ENCODE measurements at regions not wholly inside any gene's neighbourhood (a gene's known extent, or its start where the extent isn't known, plus 50 kb on each side); places are given as distances from the start of the nearest gene placed in this dataset.
"Not testable (repeated sequence)": the region's sequence is repeated elsewhere in the genome, so short reads cannot be mapped to it uniquely, and the experiment has no call there.

DNA sequence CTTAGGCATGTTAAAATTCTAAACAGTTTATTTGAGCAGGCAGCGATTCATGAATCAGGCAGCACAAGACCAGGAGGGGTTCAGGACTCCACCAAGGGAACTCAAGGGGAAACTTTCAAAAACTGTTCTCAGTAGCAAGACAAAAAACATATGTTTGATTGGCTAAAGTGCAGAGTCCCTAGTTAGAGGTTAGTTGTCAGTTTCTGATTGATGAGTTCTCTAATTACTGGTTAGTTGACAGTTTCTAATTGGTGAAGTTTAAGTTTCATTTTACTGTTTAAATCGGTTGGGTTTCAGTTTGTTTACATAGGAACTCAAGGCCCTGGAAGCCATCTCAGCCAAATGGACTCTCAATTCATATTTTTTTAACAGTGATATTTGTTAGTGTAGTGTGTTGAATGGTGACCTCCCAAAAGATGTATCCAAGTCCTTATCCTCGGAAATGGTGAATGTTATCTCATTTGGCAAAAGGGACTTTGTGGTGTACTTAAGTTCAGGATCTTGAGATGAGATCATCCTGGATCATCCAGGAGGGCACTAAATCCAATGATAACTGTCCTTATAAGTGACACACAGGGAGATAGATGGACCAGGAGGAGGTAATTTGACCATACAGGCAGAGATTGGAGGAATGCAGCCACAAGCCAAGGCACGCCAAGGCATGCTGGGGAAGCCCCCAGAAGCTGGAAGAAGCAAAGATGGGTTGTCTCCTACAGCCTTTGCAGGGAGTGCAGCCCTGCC, 219.2 kb upstream of the RAI14 start:
- Histone ChIP-seq H3K36me3 (ENCODE audit: insufficient read depth, low read length) (no peaks in the 10 kb centered on the region), H3K79me2 (ENCODE audit: insufficient read depth, low read length) (no peaks in the 10 kb centered on the region), H4K20me1 (ENCODE audit: insufficient read depth, low read length) (no peaks in the 10 kb centered on the region), H3K4me3 (ENCODE audit: insufficient read depth, low read length) (no peak overlapping the region), H3K27ac (ENCODE audit: low read depth, low read length) (no peak overlapping the region), H2AFZ (ENCODE audit: low read length) (no peak overlapping the region), H3K4me1 (ENCODE audit: insufficient read depth, low read length) (peaks cover 2% of the 10 kb centered on the region), H3K27me3 (ENCODE audit: insufficient read depth, low read length) (no peaks in the 10 kb centered on the region), H3K9me3 (ENCODE audit: low read depth, low read length) (no peaks in the 10 kb centered on the region), H3K4me2 (ENCODE audit: insufficient read depth, low read length) (no peak overlapping the region)
- TF ChIP-seq, protein P1, sequence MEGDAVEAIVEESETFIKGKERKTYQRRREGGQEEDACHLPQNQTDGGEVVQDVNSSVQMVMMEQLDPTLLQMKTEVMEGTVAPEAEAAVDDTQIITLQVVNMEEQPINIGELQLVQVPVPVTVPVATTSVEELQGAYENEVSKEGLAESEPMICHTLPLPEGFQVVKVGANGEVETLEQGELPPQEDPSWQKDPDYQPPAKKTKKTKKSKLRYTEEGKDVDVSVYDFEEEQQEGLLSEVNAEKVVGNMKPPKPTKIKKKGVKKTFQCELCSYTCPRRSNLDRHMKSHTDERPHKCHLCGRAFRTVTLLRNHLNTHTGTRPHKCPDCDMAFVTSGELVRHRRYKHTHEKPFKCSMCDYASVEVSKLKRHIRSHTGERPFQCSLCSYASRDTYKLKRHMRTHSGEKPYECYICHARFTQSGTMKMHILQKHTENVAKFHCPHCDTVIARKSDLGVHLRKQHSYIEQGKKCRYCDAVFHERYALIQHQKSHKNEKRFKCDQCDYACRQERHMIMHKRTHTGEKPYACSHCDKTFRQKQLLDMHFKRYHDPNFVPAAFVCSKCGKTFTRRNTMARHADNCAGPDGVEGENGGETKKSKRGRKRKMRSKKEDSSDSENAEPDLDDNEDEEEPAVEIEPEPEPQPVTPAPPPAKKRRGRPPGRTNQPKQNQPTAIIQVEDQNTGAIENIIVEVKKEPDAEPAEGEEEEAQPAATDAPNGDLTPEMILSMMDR (IDR thresholded peaks at IDR 0.05; ENCODE audit: extremely low read depth, low read depth, low read length), result no peak
- DNase-seq (ENCODE audit: insufficient read length, low spot score, missing footprints), result no peak

DNA sequence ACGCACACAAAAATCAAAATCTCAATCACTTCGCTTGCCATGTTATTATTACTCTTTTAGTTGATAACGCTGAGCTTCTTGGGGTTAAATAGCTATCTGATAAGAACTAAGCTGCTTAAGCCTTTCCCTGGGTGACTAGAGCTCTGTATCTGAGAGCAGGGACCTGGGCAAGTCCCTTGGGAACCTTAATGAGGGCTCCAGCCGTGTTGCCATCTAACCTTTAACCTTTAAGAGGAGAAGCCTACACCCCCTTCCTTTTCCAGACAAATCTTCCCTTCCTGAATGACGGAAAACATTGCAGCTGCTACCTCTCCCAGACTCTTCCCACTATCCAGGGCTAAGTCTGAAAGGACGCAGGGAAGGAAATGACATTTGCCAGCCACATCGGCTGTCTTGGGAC, 216.5 kb upstream of the RAI14 start:
- Histone ChIP-seq H3K9me3 (ENCODE audit: low read depth, low read length) (no peaks in the 10 kb centered on the region), H3K4me1 (ENCODE audit: insufficient read depth, low read length) (peaks cover 2% of the 10 kb centered on the region), H3K27me3 (ENCODE audit: insufficient read depth, low read length) (no peaks in the 10 kb centered on the region), H3K27ac (ENCODE audit: low read depth, low read length) (no peak overlapping the region), H3K4me3 (ENCODE audit: insufficient read depth, low read length) (no peak overlapping the region), H3K36me3 (ENCODE audit: insufficient read depth, low read length) (no peaks in the 10 kb centered on the region), H4K20me1 (ENCODE audit: insufficient read depth, low read length) (no peaks in the 10 kb centered on the region), H2AFZ (ENCODE audit: low read length) (peak overlapping the region; percentile 46), H3K79me2 (ENCODE audit: insufficient read depth, low read length) (no peaks in the 10 kb centered on the region), H3K4me2 (ENCODE audit: insufficient read depth, low read length) (no peak overlapping the region)
- TF ChIP-seq, protein P1 (IDR thresholded peaks at IDR 0.05; ENCODE audit: extremely low read depth, low read depth, low read length), result no peak
- DNase-seq (ENCODE audit: insufficient read length, low spot score, missing footprints), result no peak

DNA sequence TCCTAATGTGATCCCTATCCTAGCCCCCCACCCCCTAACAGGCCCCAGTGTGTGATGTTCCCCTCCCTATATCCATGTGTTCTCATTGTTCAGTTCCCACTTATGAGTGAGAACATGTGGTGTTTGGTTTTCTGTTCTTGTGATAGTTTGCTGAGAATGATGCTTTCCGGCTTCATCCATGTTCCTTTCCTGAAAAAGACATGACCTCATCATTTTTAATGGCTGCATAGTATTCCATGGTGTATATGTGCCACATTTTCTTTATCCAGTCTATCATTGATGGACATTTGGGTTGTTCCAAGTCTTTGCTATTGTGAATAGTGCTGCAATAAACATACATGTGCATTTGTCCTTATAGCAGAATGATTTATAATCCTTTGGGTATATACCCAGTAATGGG, 214.4 kb upstream of the RAI14 start:
- not testable (repeated sequence) for H3K4me1 ChIP-seq (ENCODE audit: insufficient read depth, low read length); H3K27me3 ChIP-seq (ENCODE audit: insufficient read depth, low read length); H3K79me2 ChIP-seq (ENCODE audit: insufficient read depth, low read length); H2AFZ ChIP-seq (ENCODE audit: low read length); H3K4me3 ChIP-seq (ENCODE audit: insufficient read depth, low read length); H4K20me1 ChIP-seq (ENCODE audit: insufficient read depth, low read length); DNase-seq (ENCODE audit: insufficient read length, low spot score, missing footprints); H3K27ac ChIP-seq (ENCODE audit: low read depth, low read length); H3K36me3 ChIP-seq (ENCODE audit: insufficient read depth, low read length); H3K4me2 ChIP-seq (ENCODE audit: insufficient read depth, low read length); H3K9me3 ChIP-seq (ENCODE audit: low read depth, low read length)

DNA sequence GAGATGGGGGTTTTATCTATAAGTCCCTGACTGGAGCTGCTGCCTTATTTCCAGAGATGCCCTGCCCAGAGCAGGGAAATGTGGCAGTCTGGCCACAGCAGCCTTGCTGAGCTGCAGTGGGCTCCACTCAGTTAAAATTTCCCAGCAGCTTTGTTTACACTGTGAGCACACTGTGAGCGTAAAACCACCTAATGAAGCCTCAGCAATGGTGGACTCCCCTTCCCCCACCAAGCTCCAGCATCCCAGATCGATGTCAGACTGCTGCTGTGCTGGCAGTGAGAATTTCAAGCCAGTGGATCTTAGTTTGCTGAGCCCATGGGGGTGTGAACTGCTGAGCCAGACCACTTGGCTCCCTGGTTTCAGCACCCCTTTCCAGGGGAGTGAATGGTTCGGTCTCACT, 208.7 kb upstream of the RAI14 start:
- H2AFZ ChIP-seq (ENCODE audit: low read length), result no peak overlapping the region
- no peak overlapping the region for H3K4me3 ChIP-seq (ENCODE audit: insufficient read depth, low read length)
- H3K27ac ChIP-seq (ENCODE audit: low read depth, low read length), result no peak overlapping the region
- no peak for DNase-seq (ENCODE audit: insufficient read length, low spot score, missing footprints)
- peaks cover 16% of the 10 kb centered on the region for H3K27me3 ChIP-seq (ENCODE audit: insufficient read depth, low read length)
- no peak overlapping the region for H3K4me2 ChIP-seq (ENCODE audit: insufficient read depth, low read length)
- no peaks in the 10 kb centered on the region for H3K9me3 ChIP-seq (ENCODE audit: low read depth, low read length)
- TF ChIP-seq, protein P1 (IDR thresholded peaks at IDR 0.05; ENCODE audit: extremely low read depth, low read depth, low read length), result no peak
- no peaks in the 10 kb centered on the region for H4K20me1 ChIP-seq (ENCODE audit: insufficient read depth, low read length)
- no peaks in the 10 kb centered on the region for H3K36me3 ChIP-seq (ENCODE audit: insufficient read depth, low read length)
- no peaks in the 10 kb centered on the region for H3K4me1 ChIP-seq (ENCODE audit: insufficient read depth, low read length)
- no peaks in the 10 kb centered on the region for H3K79me2 ChIP-seq (ENCODE audit: insufficient read depth, low read length)

Data from osteoblast (primary cell).